HEK293T (cell line): ENCODE measurements at regions not wholly inside any gene's neighbourhood (a gene's known extent, or its start where the extent isn't known, plus 50 kb on each side); places are given as distances from the start of the nearest gene placed in this dataset.
"Not testable (repeated sequence)": the region's sequence is repeated elsewhere in the genome, so short reads cannot be mapped to it uniquely, and the experiment has no call there.

ENCODE experiments used
- BHLHE40 ChIP-seq: fragments of 450-650 bp; IDR thresholded peaks from 2 replicates; pipeline ENCODE4 v1.6.1; 2016; ENCODE audit warnings: mild to moderate bottlenecking, moderate library complexity, borderline replicate concordance
- FOXK2 ChIP-seq: fragments of 450-650 bp; IDR thresholded peaks from 2 replicates; pipeline ENCODE4 v1.6.1; 2016; ENCODE audit warnings: mild to moderate bottlenecking
- HDGF ChIP-seq: fragments of 450-650 bp; IDR thresholded peaks from 2 replicates; pipeline ENCODE4 v1.6.1; 2017; ENCODE audit warnings: antibody characterized with exemption, borderline replicate concordance
- SP1 ChIP-seq: fragments of 450-650 bp; IDR thresholded peaks from 2 replicates; pipeline ENCODE4 v1.6.1; 2017
- ZNF384 ChIP-seq: fragments of 450-650 bp; IDR thresholded peaks from 2 replicates; pipeline ENCODE4 v1.6.1; 2016

DNA sequence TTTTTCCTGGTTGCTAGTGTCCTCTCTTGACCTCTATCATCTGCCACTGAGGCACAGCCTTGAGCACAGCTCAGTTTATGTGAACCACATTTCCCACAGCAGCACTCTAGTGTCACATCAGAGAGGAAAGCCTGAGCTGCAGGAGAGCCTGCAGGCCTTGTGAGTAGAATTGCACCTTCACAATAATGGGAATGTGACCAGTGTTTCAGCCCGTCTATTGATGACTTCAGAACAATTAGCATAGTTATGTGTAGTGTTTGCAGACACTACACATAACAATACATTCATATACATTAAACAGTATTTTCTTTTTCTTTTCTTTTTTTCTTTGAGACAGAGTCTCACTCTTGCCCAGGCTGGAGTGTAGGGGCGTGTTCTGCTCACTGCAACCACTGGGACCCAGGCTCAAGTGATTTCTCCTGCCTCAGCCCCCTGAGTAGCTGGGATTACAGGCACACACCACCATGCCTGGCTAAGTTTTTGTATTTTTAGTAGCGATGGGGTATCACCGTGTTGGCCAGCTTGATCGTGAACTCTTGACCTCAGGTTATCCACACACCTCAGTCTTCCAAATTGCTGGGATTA, 108.0 kb upstream of the LRRC3B start:
- TF ChIP-seq FOXK2, SP1, ZNF384, HDGF, BHLHE40: not testable (repeated sequence)
